Dedifferentiated amniotic fluid mesenchymal stem cell (primary cell): ENCODE measurements at regions not wholly inside any gene's neighbourhood (a gene's known extent, or its start where the extent isn't known, plus 50 kb on each side); places are given as distances from the start of the nearest gene placed in this dataset.
A peak's percentile ranks its signal among the peaks of the same experiment; 100 is the strongest.
"Not testable (repeated sequence)": the region's sequence is repeated elsewhere in the genome, so short reads cannot be mapped to it uniquely, and the experiment has no call there.

Source experiments
- DNase-seq: peaks from one replicate; pipeline ENCODE4 v3.0.0-alpha.2; 2016; ENCODE audit errors: extremely low spot score

DNA sequence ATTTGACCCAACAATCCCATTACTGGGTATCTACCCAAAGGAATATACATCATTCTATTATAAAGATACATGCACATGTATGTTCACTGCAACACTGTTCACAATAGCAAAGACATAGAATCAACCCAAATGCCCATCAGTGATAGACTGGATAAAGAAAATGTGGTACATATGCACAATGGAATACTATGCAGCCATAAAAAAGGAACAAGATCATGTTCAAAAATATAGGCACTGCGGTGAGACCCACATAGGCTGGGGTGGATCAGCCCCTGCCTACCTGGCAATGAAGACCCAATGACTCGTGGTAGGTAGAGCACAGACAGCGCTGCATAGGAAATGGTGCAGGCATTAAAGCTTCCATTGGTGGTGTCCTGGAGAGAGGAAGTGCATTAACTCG, 88.6 kb upstream of the NFIL3 start:
- not testable (repeated sequence) for DNase-seq

- DNase-seq = no peak
Measured at GRCh38 chr9:91503673-91504081, 80.0 kb upstream of the NFIL3 start.

GRCh38 chr9:91502913-91503672, 79.5 kb upstream of the NFIL3 start:
- no peak for DNase-seq

DNA sequence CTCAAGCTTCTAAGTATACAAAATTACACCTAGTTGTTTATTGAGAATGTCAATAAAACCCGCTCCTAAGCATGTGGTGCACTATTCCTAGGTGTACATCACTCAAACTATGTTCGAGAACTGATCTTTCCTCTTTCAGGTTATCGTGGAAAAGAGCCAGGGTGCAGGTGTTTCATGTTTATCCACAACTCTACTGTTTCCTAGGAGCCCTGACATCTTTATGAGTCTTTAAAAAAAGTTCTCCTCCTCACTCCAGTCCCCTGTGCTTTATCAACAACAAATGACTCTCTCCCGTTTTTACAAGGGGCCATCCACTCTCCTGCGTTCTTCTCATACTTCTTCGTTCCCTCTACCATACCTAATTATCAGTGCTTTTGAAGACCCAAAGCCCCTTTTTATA, 78.8 kb upstream of the NFIL3 start:
- DNase-seq = no peak

- DNase-seq = peak; percentile 67
Measured at GRCh38 chr9:91500509-91501014, 76.9 kb upstream of the NFIL3 start.

- DNase-seq = peak; percentile 37
Measured at GRCh38 chr9:91496351-91496750, 72.7 kb upstream of the NFIL3 start.

GRCh38 chr9:91495450-91495849, 71.8 kb upstream of the NFIL3 start:
- peak; percentile 97 for DNase-seq

DNA sequence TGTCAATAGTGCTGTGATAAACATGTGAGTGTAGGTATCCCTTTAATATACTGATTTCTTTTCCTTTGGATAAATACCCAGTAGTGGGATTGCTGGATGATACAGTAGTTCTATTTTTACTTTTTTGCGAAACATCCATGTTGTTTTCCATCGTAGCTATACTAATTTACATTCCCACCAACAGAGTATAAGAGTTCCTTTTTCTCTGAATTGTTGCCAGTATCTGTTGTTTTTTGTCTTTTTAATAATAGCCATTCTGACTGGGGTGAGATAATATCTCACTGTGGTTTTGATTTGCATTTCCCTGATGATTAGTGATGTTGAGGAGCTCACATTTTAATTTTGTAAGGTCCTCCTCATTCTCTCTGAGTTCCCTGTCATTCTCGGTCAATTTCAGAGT, 71.1 kb upstream of the NFIL3 start:
- no peak for DNase-seq

DNA sequence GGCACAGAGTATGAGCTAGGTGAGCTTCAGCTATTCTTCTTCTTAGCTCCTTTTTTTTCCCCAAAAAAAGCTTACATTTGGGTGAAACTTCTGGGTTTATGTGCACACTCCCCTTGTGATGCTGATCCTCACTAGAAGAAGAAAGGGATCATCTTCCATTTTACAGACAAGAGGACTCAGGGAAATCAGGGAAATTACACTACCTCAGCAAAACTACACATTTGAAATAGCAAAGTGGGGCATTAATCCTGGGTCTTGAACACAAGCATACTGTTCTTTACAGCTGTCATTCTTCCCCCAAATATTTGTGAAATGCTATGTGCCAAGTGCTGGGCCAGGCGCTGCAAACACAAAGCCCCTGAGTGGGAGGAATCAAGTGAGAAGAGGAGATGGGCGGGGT, 68.6 kb upstream of the NFIL3 start:
- no peak for DNase-seq

GRCh38 chr9:91491624-91492023, 68.0 kb upstream of the NFIL3 start:
- DNase-seq = no peak

DNA sequence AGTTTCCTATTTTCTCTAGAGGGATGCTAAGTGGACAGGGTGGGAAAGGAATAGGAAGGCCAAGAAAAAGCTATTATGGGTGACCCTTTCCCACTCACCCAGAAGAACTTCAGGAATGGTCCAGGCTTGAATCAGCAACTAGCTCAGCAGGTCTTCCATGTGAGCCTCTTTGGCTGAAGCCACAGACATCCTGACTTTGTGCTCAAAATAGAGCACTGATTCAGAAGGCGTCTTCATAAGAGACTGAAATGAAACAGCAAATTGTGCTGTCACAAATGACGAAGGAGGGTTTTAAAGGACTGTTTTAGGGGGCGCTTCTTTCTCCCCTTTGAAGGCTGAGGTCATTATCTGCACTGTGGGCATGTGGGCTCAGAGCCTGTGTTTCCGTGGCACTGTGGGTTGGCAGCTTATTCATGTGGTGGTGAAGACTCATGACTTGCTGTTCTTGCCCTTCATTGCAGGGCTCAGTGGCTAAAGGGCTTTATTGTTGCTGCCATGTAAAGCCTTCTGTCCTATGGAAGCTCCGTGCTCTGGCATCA, 65.8 kb upstream of the NFIL3 start:
- no peak for DNase-seq

- no peak for DNase-seq
Measured at GRCh38 chr9:91488341-91488740, 64.7 kb upstream of the NFIL3 start.

DNA sequence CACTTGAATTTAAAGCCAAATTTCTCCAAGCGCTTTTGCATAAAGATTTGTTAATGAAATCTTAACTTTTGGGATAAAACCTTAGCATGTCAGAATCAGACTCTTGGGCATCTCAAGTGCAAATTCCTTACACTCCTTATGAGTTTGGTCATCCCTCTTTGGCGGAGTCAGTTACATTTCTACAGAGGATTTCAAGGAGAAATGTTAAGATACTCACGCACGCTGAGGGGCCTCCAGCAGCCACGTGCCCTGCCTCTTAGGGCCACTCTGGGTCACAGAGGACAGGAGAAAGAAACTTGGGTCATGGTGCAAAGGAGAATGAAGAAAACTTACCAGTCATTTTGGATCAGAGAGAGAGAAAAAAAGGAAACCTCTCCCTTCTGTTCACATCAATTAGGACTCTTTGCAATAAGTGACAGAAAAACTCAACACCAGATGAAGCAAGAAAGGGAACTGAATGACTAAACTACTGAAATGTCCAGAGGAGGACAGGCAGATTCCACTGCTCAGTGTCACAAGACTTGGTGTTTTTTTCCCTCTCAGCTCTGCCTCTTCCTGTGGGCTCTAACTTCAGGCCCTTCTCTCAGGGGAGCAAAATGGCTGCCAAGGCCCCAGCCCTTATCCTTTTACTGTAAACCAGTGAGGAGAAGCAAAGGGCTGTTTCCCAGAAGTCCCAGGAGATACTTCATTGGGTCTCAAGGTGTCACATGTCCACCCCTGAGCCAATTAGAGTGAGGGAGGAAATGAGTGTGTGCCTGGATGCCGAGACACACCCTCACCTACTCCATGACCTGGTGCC, 63.3 kb upstream of the NFIL3 start:
- peak; percentile 91 for DNase-seq

DNA sequence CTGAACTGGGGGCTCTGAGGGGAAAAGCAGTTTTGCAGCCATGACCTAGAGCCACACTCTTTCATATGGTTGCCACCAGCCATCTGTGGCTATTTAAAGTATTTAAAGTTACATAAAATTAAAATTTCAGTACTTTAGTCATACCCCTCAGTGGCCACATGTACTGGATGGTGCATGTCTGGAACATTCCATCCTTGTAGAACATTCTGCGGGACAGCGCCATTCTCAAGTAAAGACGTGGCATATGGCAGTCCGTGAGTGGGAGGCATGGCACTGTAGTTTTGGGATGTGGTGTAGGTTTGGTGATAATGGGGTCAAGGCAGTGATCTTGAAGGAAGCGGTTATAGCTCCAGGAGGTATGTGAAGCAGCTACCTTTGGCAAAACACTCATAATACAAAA, 61.4 kb upstream of the NFIL3 start:
- DNase-seq = no peak

DNA sequence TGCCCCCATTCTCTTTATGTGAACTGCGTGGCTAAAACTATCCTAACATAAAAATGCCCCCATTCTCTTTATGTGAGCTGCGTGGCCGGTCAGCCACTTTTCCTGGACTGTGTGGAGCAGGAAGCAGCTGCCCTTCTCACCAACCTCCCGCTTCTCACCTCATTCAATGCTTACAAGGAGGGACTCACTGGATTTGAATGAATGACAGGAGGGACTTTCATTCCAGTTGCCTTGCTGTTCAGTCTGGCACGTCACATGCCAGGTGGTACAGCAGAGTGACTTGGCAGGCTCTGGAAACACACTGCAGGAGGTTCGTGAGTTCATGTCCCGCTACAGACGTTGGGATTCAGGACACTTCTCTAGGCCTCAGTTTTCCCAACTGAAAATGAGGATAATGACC, 60.2 kb upstream of the NFIL3 start:
- DNase-seq = no peak

- DNase-seq = peak; percentile 86
Measured at GRCh38 chr9:91483189-91483691, 59.6 kb upstream of the NFIL3 start.

- no peak for DNase-seq
Measured at GRCh38 chr9:91481972-91482371, 58.3 kb upstream of the NFIL3 start.

DNA sequence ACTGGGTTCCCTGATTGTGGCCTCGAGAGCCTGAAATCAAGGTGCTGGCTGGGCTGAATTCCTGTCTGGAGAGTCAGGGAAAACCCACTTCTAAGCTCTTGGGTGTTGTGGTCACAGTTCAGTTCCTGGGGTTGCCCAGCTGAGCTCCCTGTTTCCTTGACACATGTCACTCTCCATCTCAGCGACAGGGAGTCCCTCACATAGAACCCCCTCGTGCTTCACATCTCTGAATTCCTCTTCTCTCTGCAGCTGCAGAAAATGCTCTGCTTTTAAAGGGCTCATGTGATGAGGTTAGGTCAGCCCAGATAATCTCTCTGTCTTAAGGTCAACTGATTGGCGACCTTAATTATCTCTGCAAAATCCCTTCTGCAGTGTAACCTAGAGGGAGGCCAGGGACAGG, 53.5 kb upstream of the NFIL3 start:
- no peak for DNase-seq

- no peak for DNase-seq
Measured at GRCh38 chr9:91474656-91475055, 51.0 kb upstream of the NFIL3 start.
